DOHH2 (cell line): ENCODE measurements at regions not wholly inside any gene's neighbourhood (a gene's known extent, or its start where the extent isn't known, plus 50 kb on each side); places are given as distances from the start of the nearest gene placed in this dataset.

Source experiments
- EZH2phosphoT487 ChIP-seq: fragments of 200-600 bp; sonication (generic); IDR thresholded peaks from 2 replicates; pipeline ENCODE4 v1.6.1; 2017; ENCODE audit warnings: borderline replicate concordance, mild to moderate bottlenecking, antibody characterized with exemption, low read length, moderate library complexity, mixed read lengths
- TF ChIP-seq, protein P1 (sequence below): fragments of 200-600 bp; sonication (generic); IDR thresholded peaks from one replicate; pipeline ENCODE4 v1.5.1; 2014; ENCODE audit warnings: antibody characterized with exemption, mild to moderate bottlenecking, low read depth, low read length; ENCODE audit not compliant: poor library complexity, severe bottlenecking

DNA sequence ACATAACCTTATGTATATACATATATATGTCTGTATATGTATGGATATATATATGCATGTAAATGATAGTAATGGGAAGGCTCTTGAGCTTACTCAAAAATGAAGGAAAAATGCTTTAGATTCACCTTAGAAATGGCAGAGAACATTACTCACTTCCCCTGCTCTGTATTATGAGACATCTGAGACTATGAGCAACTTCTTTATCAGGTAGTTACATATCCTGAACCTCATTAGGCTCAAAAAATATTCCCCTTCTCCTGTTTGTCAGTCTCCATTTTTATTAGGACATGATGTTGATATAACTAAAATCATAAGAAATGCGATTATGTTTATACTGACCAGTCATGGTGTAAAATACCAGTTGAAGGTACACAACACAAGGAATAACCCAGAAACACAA is 800.1 kb upstream of the ZWINT start:
- TF ChIP-seq, protein P1, sequence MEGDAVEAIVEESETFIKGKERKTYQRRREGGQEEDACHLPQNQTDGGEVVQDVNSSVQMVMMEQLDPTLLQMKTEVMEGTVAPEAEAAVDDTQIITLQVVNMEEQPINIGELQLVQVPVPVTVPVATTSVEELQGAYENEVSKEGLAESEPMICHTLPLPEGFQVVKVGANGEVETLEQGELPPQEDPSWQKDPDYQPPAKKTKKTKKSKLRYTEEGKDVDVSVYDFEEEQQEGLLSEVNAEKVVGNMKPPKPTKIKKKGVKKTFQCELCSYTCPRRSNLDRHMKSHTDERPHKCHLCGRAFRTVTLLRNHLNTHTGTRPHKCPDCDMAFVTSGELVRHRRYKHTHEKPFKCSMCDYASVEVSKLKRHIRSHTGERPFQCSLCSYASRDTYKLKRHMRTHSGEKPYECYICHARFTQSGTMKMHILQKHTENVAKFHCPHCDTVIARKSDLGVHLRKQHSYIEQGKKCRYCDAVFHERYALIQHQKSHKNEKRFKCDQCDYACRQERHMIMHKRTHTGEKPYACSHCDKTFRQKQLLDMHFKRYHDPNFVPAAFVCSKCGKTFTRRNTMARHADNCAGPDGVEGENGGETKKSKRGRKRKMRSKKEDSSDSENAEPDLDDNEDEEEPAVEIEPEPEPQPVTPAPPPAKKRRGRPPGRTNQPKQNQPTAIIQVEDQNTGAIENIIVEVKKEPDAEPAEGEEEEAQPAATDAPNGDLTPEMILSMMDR: no peak
- TF ChIP-seq EZH2phosphoT487: no peak
